NB4 (cell line): ENCODE measurements at regions not wholly inside any gene's neighbourhood (a gene's known extent, or its start where the extent isn't known, plus 50 kb on each side); places are given as distances from the start of the nearest gene placed in this dataset.

Experiments used
- POLR2A ChIP-seq: IDR thresholded peaks from 2 replicates; pipeline ENCODE4 v1.6.1; 2011; ENCODE audit warnings: mild to moderate bottlenecking; ENCODE audit not compliant: insufficient read length; ENCODE audit errors: extremely low read depth
- TF ChIP-seq, protein P1 (sequence below): IDR thresholded peaks from one replicate; pipeline ENCODE4 v1.5.1; 2012; ENCODE audit warnings: low read depth, low read length
- TF ChIP-seq, protein P2 (sequence below): IDR thresholded peaks from 2 replicates; pipeline ENCODE4 v1.6.1; 2011; ENCODE audit warnings: low read depth, low read length

DNA sequence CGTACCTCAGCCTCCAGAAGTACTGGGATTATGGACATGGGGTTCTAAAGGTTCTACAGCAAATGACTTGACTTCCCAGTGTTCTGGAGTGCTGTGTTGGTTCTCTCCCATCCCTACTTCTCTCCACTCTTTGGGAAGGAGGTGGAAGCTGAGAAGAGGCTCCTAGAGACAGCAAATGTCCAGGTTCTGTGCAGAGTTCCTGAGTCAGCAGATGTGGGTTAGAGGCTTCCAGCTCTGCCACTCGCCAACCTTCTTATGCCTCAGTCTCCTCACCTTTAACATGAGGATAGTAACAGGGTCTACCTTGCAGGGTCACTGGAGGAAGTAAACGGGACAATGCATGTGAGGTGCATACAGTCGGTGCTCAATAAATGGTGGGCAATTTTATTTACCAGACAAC lies 80.5 kb upstream of the VSTM2B start:
- TF ChIP-seq, protein P1, sequence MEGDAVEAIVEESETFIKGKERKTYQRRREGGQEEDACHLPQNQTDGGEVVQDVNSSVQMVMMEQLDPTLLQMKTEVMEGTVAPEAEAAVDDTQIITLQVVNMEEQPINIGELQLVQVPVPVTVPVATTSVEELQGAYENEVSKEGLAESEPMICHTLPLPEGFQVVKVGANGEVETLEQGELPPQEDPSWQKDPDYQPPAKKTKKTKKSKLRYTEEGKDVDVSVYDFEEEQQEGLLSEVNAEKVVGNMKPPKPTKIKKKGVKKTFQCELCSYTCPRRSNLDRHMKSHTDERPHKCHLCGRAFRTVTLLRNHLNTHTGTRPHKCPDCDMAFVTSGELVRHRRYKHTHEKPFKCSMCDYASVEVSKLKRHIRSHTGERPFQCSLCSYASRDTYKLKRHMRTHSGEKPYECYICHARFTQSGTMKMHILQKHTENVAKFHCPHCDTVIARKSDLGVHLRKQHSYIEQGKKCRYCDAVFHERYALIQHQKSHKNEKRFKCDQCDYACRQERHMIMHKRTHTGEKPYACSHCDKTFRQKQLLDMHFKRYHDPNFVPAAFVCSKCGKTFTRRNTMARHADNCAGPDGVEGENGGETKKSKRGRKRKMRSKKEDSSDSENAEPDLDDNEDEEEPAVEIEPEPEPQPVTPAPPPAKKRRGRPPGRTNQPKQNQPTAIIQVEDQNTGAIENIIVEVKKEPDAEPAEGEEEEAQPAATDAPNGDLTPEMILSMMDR: no peak
- TF ChIP-seq POLR2A: no peak
- TF ChIP-seq, protein P2, sequence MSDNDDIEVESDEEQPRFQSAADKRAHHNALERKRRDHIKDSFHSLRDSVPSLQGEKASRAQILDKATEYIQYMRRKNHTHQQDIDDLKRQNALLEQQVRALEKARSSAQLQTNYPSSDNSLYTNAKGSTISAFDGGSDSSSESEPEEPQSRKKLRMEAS: no peak
